ENCODE measurements at regions not wholly inside any gene's neighbourhood (a gene's known extent, or its start where the extent isn't known, plus 50 kb on each side); places are given as distances from the start of the nearest gene placed in this dataset.
A peak's percentile ranks its signal among the peaks of the same experiment; 100 is the strongest.
"Not testable (repeated sequence)": the region's sequence is repeated elsewhere in the genome, so short reads cannot be mapped to it uniquely, and the experiment has no call there.

DNA sequence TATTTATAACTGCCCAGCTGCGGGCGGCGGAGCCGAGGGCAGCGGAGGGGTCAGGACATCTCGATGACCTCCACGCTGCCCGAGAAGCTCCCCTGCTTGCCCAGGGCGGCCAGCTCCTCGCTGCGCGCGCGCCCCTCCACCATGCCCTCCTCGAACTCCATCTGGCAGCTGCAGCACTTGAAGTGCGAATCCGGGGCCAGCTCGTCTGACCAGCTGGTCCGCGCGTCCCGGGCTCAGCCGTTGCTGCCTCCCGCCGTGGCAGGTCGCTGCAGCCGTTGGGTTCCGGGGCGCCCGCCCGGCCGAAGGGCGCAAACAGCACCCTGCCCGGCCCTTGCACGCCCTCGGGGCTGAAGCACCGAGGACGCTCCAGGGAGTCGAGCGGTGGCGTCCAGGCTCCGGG, 136.9 kb upstream of the PTPN20 start:
- H3K4me1 ChIP-seq, H3K4me3 ChIP-seq, H3K9me3 ChIP-seq: not testable (repeated sequence)

DNA sequence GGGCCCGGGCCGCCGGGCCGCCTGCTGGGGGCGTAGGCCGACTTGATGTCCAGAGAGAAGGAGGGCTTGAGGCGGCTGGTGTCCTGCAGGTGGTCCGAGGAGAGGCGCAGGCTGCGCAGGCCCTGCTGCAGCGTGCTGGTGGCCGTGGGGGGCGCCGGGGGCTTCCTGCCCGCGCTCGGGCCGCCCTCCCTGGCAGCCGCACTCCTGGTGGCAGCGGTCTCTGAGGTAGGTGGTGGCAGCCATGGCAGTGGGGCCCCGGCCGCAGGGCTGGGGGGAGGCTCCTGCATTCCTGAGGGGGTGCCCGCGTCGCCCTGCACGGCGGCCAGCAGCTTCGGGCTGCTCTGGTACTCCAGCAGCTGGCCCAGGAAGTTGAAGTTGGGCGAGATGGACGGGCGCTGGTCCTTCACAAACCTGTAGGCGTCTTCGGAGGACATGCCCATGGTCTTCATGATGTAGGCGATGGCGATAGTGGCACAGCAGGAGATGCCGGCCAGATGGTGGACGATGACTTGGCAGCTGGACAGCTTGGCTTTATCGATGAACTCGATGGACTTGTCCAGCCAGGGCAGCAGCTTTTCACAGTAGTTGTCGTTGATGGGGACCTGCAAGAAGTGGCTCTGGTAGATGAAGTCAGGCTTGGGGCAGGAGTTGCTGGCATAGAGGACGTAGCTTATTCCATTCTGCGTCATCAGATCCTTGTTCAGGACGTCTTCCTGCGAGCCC, 136.1 kb upstream of the PTPN20 start:
- not testable (repeated sequence) for H3K9me3 ChIP-seq, H3K27me3 ChIP-seq, H3K4me1 ChIP-seq, H4K20me1 ChIP-seq, H3K9ac ChIP-seq, H3K27ac ChIP-seq, H3K4me3 ChIP-seq, H3K36me3 ChIP-seq, H3K4me2 ChIP-seq

More for the DNA sequence above, 136.9 kb upstream of the PTPN20 start:
- not testable (repeated sequence) for H3K9ac ChIP-seq, H3K27me3 ChIP-seq, H3K36me3 ChIP-seq, H4K20me1 ChIP-seq, H3K4me2 ChIP-seq, H3K27ac ChIP-seq

DNA sequence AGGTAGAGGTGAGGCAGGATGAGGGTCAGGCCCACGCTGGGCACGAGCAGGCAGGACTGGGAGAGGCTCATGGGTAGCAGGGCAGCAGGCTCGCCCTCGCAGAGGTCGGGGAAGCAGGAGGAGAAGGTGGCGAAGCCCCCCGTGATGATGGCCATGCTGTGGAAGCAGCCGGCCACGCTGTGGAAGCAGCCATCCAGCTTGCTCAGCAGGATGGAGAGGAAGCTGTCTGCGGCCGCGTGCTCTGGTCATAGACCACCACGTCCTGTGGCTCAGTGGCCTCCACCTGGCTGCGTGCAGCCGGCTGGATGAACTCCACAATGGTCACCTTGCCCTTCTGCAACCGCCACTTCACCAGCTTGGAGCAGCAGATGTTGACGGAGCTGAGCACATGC, 135.6 kb upstream of the PTPN20 start:
- not testable (repeated sequence) for H3K9ac ChIP-seq, H3K4me2 ChIP-seq, H3K27ac ChIP-seq, H3K9me3 ChIP-seq, H4K20me1 ChIP-seq, H3K36me3 ChIP-seq, H3K4me3 ChIP-seq, H3K27me3 ChIP-seq, H3K4me1 ChIP-seq

DNA sequence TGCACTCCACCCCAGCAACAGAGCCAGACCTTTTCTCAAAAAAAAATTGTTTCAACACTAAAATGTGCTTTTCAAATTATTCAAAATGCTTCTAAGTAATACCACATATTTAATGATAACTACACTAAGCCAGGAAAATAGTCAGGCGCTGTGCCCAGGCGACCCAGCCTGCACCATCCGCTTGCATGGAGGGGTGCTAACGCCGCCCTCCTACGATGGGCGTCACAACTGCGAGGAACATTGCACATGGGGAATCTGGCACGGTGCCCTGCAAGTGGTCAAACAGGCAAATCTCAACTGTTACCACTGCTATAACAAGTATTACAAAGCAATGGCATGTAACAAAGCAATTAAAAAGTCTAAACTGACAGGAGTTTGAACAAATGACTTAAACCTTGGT, 131.7 kb upstream of the PTPN20 start:
- H3K9ac ChIP-seq, H3K27ac ChIP-seq, H3K4me1 ChIP-seq, H3K36me3 ChIP-seq, H3K9me3 ChIP-seq, H4K20me1 ChIP-seq, H3K27me3 ChIP-seq, H3K4me2 ChIP-seq, H3K4me3 ChIP-seq: not testable (repeated sequence)

DNA sequence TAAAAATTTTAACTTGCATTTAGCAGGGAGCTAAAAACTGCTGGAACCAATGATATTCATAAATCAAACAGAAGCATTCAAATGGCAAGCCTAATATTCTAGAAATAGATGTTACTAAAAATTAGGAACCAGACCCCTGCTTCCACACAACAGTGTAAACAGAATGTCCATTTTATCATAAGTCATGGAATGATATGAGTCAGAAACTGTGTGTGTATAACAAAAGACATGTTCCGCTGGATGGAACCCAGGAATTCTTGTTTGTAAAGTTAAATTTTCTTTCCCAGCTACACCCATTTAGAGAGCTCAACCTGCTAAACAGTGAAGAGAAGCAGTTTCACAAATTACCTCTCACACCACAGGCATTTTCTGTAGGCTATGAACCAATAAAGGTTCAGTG, 131.1 kb upstream of the PTPN20 start:
- not testable (repeated sequence) for H3K4me2 ChIP-seq, H3K36me3 ChIP-seq, H3K27ac ChIP-seq, H4K20me1 ChIP-seq, H3K4me3 ChIP-seq, H3K4me1 ChIP-seq, H3K9me3 ChIP-seq, H3K9ac ChIP-seq, H3K27me3 ChIP-seq

DNA sequence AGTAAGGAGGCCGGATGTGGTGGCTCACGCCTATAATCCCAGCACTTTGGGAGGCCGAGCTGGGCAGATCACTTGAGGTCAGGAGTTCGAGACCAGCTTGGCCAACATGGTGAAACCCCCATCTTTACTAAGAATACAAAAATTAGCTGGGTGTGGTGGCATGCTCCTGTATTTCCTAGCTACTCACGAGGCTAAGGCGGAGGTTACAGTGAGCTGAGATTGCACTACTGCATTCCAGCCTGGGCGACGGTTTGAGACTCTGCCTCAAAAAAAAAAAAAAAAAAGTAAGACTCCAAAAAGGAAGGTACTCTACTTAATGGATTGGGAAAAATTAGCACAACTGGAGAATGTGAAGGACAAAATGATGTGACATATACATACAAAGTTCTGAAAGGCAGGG, 130.2 kb upstream of the PTPN20 start:
- H3K27me3 ChIP-seq, H3K36me3 ChIP-seq, H3K4me3 ChIP-seq, H3K4me1 ChIP-seq, H3K9me3 ChIP-seq, H4K20me1 ChIP-seq, H3K27ac ChIP-seq, H3K9ac ChIP-seq, H3K4me2 ChIP-seq: not testable (repeated sequence)

DNA sequence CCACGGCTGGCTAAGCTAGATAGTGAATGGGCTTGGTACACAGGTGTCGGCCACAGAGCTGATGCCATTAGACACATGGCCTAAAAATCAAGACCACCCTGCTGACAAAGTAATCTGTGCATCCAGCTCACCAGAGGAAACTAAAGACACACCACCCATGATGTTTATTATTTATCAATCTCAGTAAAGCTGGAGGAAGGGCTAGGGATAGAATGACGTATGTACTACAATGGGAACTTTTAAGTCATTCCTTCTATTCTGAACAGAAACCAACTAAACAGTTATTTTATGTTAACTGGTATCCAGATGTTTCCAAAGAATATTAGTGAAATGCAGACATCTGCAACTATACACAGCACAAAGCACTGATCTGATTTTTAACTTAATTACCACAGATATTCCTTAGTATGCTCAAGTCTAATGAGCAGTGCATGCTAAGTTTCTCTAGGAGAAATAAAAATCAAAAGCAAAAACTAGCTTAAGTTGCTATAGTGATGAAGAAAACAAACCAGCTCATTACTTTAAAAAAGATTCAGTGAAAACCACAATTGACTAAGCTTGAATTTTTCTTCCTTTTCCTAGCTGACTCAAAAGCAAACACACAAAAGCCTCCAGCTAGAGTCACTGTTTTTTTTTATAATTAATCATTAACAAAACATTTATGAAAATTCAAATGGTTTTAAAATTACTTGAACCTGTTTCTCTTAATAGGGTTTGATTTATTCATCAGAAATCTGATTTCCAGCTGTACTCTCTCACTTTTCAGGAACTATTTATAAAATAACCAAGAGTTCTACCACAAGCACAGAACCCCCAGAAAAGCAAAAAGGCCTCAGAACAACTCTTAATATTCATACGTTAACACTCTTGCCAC, 129.0 kb upstream of the PTPN20 start:
- not testable (repeated sequence) for H3K4me3 ChIP-seq, H3K27ac ChIP-seq, H3K36me3 ChIP-seq, H3K9me3 ChIP-seq, H3K4me2 ChIP-seq, H4K20me1 ChIP-seq, H3K4me1 ChIP-seq, H3K9ac ChIP-seq
- peaks cover 11% of the 10 kb centered on the region for H3K27me3 ChIP-seq

DNA sequence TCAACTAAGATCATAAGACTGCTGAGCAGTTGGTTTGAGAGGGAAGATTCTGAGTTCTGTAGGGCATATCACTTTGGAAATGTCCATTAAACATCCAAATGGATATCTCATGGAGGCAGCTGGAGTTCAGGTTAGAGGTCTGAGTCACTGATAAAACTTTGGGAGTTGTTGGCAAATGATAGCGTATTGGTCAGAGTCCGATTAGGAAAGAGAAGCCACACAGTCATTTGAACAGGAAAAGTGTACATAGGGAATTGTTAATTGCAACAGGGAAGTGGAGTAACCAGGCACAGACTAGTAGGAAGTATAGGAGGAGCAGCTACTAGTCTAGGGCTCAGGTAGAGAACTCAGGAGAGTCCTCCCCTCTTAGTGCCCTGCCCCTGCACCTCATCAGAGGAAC, 126.6 kb upstream of the PTPN20 start:
- H4K20me1 ChIP-seq, H3K36me3 ChIP-seq, H3K4me1 ChIP-seq, H3K27ac ChIP-seq, H3K9me3 ChIP-seq, H3K9ac ChIP-seq, H3K4me2 ChIP-seq, H3K4me3 ChIP-seq: not testable (repeated sequence)
- peaks cover 15% of the 10 kb centered on the region for H3K27me3 ChIP-seq

DNA sequence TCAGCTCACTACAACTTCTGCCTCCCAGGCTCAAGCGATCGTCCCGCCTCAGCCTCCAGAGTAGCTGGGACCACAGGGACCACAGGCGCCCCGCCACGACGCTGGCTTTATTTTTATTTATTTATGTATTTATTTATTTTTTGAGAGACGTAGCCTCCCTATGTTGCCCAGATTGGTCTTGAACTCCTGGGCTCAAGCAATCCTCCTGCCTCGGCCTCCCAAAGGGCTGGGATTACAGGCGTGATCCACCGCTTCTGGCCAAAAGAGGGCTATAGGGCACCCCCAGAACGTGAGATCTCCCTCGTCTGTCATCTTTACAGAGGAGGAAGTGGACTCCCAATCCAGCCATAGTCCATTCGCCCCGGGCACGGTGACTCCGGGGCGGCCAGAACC, 125.1 kb upstream of the PTPN20 start:
- H3K4me3 ChIP-seq: peak overlapping the region; percentile 67
- peak overlapping the region; percentile 76; the same call in 1 of the 2 replicates for H3K4me2 ChIP-seq
- not testable (repeated sequence) for H3K27ac ChIP-seq, H3K9ac ChIP-seq, H3K9me3 ChIP-seq, H4K20me1 ChIP-seq, H3K4me1 ChIP-seq, H3K36me3 ChIP-seq
- peaks cover 15% of the 10 kb centered on the region for H3K27me3 ChIP-seq

DNA sequence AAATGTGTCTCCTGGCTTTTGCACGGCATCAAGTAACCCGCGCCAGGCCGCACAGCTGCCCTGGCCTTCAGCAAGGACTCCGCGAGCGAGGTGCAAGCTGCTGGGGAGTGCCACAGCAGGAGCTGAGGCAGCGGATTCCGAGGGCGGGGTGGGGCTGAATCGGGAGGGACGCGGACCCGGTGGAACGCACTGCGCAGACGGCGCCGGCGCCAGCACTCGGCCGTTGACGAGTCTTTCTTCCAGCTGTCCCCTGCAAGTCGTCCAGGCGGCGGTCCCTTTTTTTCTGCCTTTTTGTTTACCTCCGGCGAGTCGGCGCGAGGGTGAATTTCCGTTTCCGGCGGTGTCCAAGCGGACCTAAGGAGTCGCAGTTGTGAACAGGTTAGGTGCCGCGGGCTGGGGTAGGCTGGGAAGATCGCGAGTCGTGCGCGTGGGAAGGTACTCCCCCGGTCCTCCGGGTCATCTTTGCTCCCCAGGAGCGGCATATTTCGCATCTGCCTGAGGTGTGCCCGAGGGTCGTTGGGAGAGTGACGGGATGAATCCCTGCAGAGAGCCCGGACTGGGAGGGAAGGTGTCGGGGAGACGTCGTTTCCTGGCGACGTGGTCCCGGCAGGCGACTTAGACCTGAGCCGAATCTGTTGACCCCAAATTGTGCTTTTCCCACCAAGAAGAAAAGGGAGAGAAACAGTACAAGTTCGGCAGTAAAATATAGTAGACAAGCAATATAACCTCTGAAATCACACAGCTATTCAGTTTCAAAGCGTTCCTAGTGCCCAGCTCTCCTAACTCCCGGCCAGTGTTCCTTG, 124.5 kb upstream of the PTPN20 start:
- H3K36me3 ChIP-seq, H4K20me1 ChIP-seq, H3K9me3 ChIP-seq, H3K4me1 ChIP-seq, H3K27ac ChIP-seq: not testable (repeated sequence)
- Histone ChIP-seq H3K9ac (peak overlapping the region; percentile 55; the same call in 1 of the 2 replicates), H3K4me2 (peak overlapping the region; percentile 76), H3K27me3 (peaks cover 15% of the 10 kb centered on the region), H3K4me3 (peak overlapping the region; percentile 67)

DNA sequence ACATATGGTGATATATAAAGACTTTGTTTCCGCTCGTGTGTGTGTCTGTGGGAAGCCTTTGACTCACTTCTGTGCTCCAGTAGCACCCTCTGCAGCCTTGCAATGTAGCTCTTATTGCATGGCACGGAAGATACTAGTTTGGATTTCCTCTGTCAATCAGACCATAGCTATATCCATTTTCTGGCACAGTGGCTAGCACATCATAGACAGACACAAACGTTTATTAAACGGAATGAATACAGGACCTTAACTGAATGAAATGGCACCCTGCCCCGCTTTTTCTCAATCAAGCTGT, 124.0 kb upstream of the PTPN20 start:
- Histone ChIP-seq H3K4me2 (peak overlapping the region; percentile 76), H3K27ac (no peak overlapping the region), H3K36me3 (no peaks in the 10 kb centered on the region), H3K27me3 (peaks cover 15% of the 10 kb centered on the region), H3K9ac (no peak overlapping the region), H4K20me1 (no peaks in the 10 kb centered on the region), H3K4me3 (peak overlapping the region; percentile 67), H3K9me3 (no peaks in the 10 kb centered on the region), H3K4me1 (no peaks in the 10 kb centered on the region)
- TF ChIP-seq Cebpa-rat (IDR thresholded peaks at IDR 0.05): no peak

DNA sequence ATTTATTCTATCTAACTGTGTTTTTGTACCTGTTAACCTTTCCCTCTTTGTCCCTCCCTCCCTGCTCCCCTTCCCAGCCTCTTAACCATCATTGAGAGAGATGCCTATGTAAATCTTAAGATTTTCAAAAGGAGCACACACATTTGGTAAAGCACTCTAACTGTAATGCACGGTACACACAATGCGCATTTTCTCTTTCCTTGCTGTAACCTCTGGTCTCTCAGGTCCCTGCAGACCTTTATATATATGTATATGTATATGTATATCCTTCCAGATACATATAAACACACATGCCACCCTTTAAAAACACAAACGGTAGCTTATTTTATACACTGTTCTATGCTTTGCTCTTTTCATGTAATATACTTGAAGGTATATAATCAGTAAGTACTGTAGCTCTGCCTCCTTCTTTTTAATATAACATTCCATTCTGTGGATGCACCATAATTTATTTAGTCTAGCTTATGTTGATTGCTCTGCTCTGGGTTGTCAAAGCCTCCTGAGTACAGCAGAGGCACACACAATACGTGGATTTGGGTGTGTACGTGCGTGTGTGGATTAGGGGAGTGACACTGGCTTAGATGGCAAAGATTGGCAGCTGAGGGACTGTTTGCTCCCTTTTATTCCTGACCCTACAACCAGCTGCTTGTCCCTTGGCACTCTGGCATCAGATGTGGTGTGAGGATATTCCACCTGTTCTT, 118.4 kb upstream of the PTPN20 start:
- not testable (repeated sequence) for H3K9me3 ChIP-seq, H3K27me3 ChIP-seq, H3K4me2 ChIP-seq, H4K20me1 ChIP-seq, H3K9ac ChIP-seq, H3K4me3 ChIP-seq, H3K27ac ChIP-seq, H3K36me3 ChIP-seq, H3K4me1 ChIP-seq

DNA sequence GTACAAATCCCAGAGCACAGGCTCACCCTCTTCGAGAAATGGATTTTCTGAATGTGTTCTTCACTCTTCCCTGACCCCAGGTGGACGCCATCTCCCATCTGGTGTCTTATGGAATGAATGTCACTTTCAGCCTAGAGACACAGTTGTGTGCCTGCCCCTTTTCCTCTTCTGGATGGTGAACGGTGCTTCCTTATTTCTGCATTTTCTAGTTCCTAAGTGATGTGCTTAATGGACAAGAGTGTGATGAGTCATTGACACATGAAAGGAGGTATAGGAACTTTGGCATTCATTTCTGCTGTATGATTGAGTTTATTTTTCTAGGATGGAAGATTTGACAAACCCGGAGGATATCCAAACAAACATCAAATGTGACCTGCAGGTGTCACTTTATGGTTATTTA, 114.9 kb upstream of the PTPN20 start:
- not testable (repeated sequence) for H3K36me3 ChIP-seq, H3K9me3 ChIP-seq, H3K9ac ChIP-seq, H4K20me1 ChIP-seq, H3K4me1 ChIP-seq, H3K27me3 ChIP-seq, H3K4me2 ChIP-seq, H3K27ac ChIP-seq, H3K4me3 ChIP-seq

DNA sequence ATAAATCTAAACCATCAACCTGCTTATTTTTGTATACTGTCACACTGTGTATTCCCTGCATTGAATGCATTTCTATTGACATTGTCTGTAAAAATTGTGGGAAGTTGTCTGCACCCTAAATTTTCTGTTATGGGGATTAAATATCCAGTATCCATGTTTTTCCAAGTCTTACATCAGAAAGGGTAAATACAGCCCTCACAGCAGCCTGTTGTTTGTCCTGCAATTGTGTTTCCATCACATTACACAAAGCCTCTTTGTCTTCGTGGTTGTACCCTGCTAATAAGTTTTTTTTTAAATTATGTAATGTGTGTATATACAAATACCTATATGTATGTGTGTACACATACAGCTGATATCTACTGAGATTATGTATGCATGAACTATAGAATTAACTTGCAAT, 109.2 kb upstream of the PTPN20 start:
- not testable (repeated sequence) for H3K4me3 ChIP-seq, H3K4me2 ChIP-seq, H3K4me1 ChIP-seq, H3K9ac ChIP-seq, H3K27ac ChIP-seq, H4K20me1 ChIP-seq, H3K27me3 ChIP-seq, H3K36me3 ChIP-seq, H3K9me3 ChIP-seq
